ENCODE measurements at regions not wholly inside any gene's neighbourhood (a gene's known extent, or its start where the extent isn't known, plus 50 kb on each side); places are given as distances from the start of the nearest gene placed in this dataset.

DNA sequence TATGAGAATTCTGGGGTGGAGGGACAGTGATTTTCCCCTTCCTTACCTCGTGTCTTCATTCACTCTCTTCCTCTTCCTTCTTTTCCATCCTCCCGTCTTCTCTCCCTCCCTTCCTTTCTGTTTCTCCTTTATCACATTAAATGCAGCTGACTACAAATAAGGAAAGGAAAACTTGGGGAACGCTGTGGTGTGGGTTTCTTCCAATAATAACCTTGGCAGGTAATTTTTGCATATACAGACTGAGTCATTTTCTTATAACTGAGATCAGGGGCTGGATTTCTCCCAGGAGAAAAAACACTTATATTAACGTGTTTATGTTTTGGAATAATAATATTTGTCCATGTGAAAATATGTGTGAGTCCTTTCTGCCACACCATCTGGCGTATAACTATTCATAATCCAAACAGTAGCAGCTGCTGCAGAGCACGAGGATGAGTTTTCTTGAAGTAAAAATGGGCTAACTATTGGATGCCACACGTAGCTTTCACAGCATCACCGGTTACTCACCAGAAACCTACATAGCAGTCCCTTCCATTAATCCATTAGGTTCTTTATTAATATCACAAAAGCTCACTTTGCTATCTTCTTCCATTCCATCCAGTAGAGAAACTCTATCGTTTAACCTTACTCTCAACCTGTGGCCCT is 139.2 kb upstream of the SASH1 start:
- Histone ChIP-seq H3K4me3 (no peak overlapping the region), H3K9me3 (no peaks in the 10 kb centered on the region)
- 68 to 70% methylated on average over 9 of the region's 9 CpGs for WGBS, 2 donors

DNA sequence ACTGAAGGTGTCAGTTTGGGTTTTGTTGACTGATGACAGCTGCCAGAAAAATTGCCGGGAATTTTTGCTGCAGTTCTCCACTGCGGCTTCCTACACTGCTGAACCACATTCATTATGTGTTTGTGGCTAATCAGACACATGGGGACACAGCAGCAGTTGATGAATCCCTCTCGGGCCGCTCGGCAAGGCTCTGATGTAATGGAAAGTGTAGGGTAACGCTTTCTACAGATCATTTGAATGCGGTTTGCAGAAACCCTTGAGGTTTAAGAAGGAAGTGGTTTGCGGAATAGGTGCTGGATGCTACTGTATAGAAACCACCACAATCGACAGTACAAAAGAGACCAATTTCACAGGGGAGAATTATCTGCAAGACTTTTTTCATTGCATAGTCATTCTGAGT is 138.7 kb upstream of the SASH1 start:
- H3K27ac ChIP-seq, result no peak overlapping the region
- H3K36me3 ChIP-seq, result no peaks in the 10 kb centered on the region
- H3K9me3 ChIP-seq, result no peaks in the 10 kb centered on the region
- TF ChIP-seq, protein P1, sequence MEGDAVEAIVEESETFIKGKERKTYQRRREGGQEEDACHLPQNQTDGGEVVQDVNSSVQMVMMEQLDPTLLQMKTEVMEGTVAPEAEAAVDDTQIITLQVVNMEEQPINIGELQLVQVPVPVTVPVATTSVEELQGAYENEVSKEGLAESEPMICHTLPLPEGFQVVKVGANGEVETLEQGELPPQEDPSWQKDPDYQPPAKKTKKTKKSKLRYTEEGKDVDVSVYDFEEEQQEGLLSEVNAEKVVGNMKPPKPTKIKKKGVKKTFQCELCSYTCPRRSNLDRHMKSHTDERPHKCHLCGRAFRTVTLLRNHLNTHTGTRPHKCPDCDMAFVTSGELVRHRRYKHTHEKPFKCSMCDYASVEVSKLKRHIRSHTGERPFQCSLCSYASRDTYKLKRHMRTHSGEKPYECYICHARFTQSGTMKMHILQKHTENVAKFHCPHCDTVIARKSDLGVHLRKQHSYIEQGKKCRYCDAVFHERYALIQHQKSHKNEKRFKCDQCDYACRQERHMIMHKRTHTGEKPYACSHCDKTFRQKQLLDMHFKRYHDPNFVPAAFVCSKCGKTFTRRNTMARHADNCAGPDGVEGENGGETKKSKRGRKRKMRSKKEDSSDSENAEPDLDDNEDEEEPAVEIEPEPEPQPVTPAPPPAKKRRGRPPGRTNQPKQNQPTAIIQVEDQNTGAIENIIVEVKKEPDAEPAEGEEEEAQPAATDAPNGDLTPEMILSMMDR (IDR thresholded peaks at IDR 0.05), result no peak
- TF ChIP-seq EP300 (IDR thresholded peaks at IDR 0.05) (no peak), POLR2A (IDR thresholded peaks at IDR 0.05) (no peak)
- H3K27me3 ChIP-seq, result no peaks in the 10 kb centered on the region
- peaks cover 0 to 11% (median 0%) of the 10 kb centered on the region in 4 donors for H3K4me1 ChIP-seq
- H3K4me3 ChIP-seq, result no peak overlapping the region
- no peak for DNase-seq (ENCODE audit: low spot score in 2 of 2)
- 52 to 63% methylated on average over 9 of the region's 9 CpGs for WGBS, 2 donors

More for the DNA sequence above, 139.2 kb upstream of the SASH1 start:
- TF ChIP-seq, protein P1 (IDR thresholded peaks at IDR 0.05), result no peak
- TF ChIP-seq EP300 (IDR thresholded peaks at IDR 0.05) (no peak), POLR2A (IDR thresholded peaks at IDR 0.05) (no peak)
- DNase-seq (ENCODE audit: low spot score in 2 of 2), result no peak
- no peak overlapping the region for H3K27ac ChIP-seq
- peaks cover 0 to 11% (median 0%) of the 10 kb centered on the region in 4 donors for H3K4me1 ChIP-seq
- H3K27me3 ChIP-seq, result no peaks in the 10 kb centered on the region
- no peaks in the 10 kb centered on the region for H3K36me3 ChIP-seq

GRCh38 chr6:148208298-148208697 is 134.3 kb upstream of the SASH1 start:
- Histone ChIP-seq H3K36me3 (no peaks in the 10 kb centered on the region), H3K27ac (no peak overlapping the region), H3K4me3 (no peak overlapping the region), H3K9me3 (no peaks in the 10 kb centered on the region), H3K4me1 (no peaks in the 10 kb centered on the region), H3K27me3 (no peaks in the 10 kb centered on the region)
- WGBS, 2 donors, result 95 to 98% methylated on average over 3 of the region's 3 CpGs
- TF ChIP-seq EP300 (IDR thresholded peaks at IDR 0.05) (no peak), POLR2A (IDR thresholded peaks at IDR 0.05) (no peak)
- TF ChIP-seq, protein P1 (IDR thresholded peaks at IDR 0.05), result no peak
- no peak for DNase-seq (ENCODE audit: low spot score in 2 of 2)

GRCh38 chr6:148211777-148212324 is 130.8 kb upstream of the SASH1 start:
- H3K4me3 ChIP-seq, result no peak overlapping the region
- H3K27ac ChIP-seq, result no peak overlapping the region
- TF ChIP-seq EP300 (IDR thresholded peaks at IDR 0.05) (no peak), POLR2A (IDR thresholded peaks at IDR 0.05) (no peak)
- TF ChIP-seq, protein P1 (IDR thresholded peaks at IDR 0.05), result no peak
- WGBS, 2 donors, result 91 to 92% methylated on average over 11 of the region's 11 CpGs
- no peaks in the 10 kb centered on the region for H3K9me3 ChIP-seq
- H3K36me3 ChIP-seq, result no peaks in the 10 kb centered on the region
- no peaks in the 10 kb centered on the region for H3K4me1 ChIP-seq
- H3K27me3 ChIP-seq, result no peaks in the 10 kb centered on the region
- no peak for DNase-seq (ENCODE audit: low spot score in 2 of 2)

GRCh38 chr6:148212366-148212765 is 130.3 kb upstream of the SASH1 start:
- Histone ChIP-seq H3K27ac (no peak overlapping the region), H3K36me3 (no peaks in the 10 kb centered on the region), H3K27me3 (no peaks in the 10 kb centered on the region), H3K4me1 (no peaks in the 10 kb centered on the region), H3K4me3 (no peak overlapping the region), H3K9me3 (no peaks in the 10 kb centered on the region)
- no peak for DNase-seq (ENCODE audit: low spot score in 2 of 2)
- 86 to 90% methylated on average over 3 of the region's 3 CpGs for WGBS, 2 donors
- no peak for TF ChIP-seq POLR2A (IDR thresholded peaks at IDR 0.05)
- TF ChIP-seq EP300 (IDR thresholded peaks at IDR 0.05), result no peak
- TF ChIP-seq, protein P1 (IDR thresholded peaks at IDR 0.05), result no peak

Data from tibial nerve (tissue), 4 donors.